ENCODE measurements at regions not wholly inside any gene's neighbourhood (a gene's known extent, or its start where the extent isn't known, plus 50 kb on each side); places are given as distances from the start of the nearest gene placed in this dataset.
"Not testable (repeated sequence)": the region's sequence is repeated elsewhere in the genome, so short reads cannot be mapped to it uniquely, and the experiment has no call there.

DNA sequence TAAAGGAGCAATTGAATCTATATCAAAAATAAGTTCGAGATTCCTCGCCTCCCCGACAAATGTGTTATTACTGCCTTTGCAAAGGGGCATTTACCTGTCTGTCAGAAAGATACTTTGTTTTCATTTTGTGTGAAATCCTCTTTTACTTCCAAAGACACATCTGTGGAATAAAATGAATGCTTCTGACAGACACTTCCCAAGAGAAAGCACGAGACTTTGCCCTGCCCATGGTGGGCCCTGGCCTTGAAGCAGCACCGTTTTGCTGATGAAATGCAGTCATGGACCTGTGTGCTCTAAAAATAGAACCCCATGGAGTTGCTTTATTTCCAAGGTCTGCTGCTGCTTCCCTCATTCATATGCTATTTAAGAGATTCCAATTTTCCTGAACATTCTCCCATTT, 85.9 kb upstream of the USP47 start:
- DNase-seq, result peak; percentile 15

DNA sequence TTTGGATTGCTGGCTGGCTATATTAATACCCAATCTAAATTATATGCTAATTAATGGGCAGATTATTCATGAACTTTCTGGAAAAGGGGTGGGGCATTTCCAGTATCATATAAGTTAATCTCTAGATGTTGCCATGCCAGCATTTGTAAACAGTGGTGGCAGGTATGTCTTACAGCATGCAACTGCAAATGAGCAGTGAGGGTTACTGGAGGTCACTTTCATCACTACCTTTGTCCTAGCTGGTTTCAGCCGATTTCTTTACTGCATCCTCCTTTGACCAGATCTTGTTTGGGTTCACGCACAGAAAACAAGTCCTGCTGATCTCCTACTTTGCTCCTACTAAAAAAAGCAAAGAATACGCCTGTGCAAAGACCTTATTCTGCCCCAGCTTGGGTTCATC, 89.1 kb upstream of the USP47 start:
- no peak for DNase-seq

DNA sequence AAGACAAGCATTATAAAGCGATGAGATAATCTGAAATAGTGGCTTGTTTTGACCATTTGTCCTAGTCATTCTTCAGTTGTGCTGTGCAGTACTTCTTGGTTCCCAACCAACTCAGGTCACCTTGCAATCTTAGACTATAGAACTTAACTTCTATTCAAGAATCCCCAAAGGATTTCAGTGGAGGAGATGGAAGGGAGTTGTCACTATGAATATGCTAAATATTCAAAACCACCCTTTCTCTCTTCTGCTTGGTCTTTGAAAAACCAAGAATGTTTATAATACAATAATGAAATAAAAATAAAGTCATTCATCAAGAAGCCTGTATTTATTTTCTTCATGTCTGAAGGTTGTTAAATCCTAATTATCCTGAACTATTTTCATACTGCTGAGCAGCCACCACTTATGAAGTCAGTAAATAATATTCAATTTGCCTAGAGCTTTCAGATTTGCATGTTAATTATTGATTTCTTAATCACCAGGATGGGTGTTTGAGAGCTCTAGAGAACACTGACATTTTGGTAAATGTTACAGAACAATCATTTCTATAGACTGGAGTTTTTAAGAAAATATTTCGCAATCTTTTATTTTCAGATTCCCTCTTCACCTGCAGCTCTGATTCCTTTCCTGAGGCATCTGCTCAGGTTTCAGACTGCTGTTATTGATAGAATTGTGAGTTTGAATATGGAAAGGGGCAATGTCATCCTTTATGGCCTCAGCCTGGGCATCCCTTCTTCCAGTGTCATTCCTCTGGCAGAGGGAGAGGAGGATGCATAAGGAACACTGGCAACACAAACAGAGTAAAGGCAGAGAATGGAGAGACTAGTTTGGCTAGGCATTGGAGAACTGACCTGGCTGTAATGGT, 91.5 kb upstream of the USP47 start:
- no peak for DNase-seq

DNA sequence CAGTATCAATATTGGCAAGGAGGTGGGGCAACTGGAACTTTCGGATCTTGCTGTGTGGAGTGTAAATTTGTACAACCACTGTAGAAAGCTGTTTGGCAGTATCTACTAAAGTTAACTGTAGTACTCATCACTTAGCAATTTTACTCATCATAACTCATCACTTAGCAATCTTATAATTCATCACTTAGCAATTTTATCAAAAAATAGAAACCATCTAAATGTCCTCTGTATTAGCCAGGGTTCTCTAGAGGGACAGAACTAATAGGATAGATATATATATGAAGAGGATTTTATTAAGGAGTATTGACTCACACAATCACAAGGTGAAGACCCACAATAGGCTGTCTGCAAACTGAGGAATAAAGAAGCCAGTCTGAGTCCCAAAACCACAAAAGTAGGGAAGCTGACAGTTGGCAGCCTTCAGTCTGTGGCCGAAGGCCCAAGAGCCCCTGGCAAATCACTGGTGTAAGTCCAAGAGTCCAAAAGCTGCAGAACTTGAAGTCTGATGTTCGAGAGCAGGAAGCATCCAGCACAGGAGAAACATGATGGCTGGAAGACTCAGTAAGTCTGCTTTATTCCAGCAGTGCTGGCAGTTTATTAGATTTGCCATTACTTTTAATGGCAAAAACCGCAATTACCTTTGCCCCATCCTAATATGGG, 92.9 kb upstream of the USP47 start:
- DNase-seq, result no peak

DNA sequence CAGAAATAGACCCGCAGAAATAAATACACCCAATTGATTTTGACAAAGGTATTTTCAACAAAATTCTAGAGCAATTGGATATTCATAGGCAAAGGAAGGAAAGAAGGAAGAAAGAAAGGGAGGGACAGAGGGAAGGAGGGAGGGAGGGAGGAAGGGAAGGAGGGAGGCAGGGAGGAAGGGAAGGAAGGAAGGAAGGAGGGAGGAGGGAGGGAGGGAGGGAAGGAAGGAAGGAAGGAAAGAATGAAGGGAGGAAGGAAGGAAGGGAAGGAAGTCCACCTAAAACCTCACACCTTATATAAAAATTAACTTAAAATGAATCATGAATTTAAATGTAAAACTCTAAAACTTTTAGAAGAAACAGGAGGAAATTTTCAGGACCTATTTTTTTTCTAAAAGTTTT, 94.2 kb upstream of the USP47 start:
- DNase-seq, result no peak

DNA sequence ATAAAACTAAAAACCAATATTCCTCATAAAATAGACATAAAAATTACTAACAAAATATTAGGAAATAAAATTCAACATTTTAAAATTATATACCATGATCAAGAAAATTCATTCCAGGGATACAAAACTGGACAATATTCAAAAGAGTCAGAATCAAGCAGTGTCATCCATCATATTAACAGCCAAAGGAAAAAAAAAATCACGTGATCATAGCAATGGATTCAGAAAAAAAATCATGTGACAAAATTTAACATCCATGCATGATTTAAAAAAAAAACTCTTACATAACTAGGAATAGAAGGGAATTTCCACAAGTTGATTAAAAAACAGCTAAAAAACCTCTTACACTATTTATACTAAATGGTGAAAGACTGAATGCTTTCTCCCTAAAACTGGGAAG, 95.3 kb upstream of the USP47 start:
- DNase-seq, result no peak

DNA sequence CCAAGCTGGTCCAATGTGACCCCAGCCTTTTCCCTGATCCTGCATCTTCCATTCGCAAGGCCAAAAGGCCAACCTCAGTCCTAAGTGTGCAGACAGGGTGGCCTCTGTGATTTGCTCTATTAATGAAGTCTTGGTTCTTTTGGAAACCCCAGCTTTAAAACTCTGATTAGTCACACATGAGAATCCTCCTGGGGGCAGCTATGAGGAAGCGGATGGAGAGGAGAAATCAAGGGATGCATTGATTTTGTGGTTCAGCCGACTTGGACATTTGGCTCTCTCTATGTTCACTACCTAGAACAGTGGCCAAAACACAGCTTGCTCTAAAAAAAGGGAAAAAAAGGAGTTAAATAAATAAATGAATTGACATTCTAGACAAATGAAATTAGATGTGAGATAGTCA, 98.6 kb upstream of the USP47 start:
- no peak for DNase-seq

DNA sequence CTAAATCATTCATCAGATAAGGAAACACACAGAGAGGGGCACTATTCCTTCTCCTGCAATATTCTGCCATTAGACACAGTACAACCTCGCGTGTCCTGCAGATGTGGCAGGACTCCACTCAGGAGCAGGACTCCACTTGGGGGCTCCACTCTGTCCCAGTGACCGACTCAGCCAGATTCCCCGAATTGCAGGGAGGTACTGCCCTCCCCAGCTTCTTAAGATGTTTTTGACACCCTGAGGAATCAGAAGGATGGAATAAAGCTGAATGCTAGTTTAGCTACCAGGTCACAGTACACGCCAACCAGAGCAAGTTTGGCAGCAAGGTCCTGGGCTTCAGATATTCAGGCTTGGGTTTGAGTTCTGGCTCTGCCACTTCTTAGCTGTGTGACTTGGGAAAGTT, 99.3 kb upstream of the USP47 start:
- DNase-seq, result peak; percentile 20

DNA sequence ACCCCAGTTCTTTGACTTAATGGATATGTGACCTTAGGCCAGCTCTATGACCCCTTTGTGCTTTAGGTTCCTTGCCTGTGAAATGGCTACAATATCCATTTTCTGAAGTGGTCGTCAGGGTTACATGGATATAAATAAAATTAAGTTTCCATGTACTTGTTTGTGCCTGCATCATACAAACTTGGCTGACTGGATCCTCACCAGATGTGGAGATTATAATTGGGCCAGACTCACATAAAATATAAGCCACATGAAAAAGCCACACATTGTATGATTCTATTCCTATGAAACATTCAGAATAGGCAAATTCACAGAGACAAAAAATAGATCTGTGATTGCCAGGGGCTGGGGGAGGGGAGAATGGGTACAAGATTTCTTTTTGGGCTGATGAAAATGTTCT, 100.9 kb upstream of the USP47 start:
- no peak for DNase-seq

DNA sequence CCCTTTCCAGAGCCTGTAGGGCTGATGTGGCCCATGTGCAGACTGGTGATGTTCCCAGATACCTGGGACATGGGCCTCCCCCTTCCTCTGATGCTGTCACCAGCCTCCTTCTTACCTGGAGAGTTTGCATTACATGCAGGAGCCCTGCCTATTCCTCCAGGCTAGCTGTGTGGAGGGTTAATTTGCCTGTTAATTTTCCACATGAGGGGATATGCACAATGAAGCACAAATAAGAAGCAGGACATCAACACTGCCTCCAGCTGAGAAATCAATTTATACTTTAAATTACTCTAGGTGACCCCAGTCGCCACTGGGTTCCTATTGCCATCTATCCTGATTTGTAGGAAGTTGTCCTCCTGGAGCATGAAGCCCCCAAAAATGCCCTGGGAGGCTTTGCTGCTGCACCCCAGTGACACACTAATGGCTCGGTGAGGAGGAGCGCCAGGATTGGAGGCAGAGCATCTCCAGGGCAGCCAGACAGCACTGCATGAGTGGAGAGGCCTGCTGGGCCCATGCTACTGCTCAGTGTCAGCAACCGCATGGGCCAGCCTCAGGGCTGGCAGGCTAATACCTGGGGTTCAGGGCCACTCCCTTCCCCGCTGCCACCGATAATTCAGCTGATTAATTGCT, 101.6 kb upstream of the USP47 start:
- DNase-seq, result peak; percentile 79

DNA sequence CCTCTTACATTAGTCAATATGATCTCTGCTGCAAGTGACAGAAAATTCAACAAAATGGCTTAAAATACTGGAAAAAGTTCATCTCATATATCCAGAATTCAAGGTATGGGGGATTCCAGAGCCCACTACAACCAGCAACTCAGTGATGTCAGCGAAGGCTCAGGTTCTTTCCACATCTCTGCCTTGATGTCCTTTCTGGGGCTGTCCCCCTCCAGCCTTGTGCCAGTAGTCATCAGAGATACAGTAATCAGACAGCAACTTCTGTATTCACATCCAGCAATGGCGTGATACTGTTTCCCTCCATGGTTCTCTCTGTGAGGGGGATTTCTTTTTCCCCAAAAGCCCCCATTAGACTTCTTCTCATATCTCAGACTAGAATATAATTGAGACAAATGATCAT, 103.4 kb upstream of the USP47 start:
- no peak for DNase-seq

DNA sequence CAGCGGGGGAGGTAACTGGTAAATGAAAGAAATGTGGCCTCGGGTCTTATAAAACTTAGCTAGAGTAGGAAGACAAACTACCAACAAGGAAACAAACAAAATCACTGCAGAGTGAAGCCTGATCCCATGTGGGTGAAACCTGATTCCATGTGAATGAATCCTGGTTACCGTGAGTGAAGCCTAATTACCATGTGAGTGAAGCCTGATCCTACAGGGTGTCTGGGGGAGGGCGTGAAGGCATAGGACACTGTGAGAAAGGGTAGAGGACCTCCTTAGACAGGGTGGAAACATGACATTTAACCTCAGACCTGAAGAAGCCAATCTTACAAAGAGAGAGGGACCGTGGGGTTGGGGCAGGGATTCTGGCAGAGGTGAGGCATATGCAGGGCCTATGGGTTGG, 106.2 kb upstream of the USP47 start:
- DNase-seq, result no peak

DNA sequence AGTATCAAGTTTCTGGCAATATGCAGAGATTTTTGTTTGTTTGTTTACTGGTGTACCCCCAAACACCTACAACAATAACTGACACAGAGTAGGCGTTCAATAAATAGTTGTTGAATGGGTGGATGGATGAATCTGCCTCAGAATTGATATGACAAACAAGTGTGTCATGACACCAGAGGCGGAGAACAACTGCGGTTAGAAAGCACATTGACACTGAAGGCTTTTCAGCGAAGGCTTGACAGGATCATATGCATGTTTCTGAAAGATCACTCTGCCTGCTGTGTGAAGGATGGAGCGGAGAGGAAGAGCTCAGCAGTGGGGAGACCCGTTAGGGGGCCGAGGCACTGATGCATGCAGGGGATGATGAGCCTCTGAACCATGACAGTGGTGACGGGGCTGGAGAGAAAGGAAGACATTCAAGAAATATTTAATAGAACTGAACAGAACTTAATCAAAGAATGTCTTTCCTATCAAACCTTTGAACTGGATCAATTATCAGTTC, 108.5 kb upstream of the USP47 start:
- peak; percentile 30 for DNase-seq

DNA sequence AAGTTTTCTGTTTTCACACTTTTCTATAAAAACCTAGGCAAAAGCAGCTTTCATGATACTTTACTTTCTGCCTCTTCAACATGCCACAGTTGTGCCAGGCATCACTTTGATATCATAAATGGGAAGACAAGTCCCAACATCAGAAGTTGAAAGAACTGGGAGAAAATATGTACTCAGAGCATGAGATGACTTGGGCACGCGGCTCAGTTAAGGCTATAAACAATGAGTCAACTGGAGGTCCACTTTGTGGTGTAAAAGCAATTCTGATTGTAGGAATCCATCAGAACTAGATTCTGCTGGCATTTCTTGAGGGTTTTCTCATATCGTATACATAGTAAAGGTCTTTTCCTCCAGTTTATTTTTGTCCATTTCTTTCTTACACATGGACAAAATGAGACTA, 109.7 kb upstream of the USP47 start:
- no peak for DNase-seq

DNA sequence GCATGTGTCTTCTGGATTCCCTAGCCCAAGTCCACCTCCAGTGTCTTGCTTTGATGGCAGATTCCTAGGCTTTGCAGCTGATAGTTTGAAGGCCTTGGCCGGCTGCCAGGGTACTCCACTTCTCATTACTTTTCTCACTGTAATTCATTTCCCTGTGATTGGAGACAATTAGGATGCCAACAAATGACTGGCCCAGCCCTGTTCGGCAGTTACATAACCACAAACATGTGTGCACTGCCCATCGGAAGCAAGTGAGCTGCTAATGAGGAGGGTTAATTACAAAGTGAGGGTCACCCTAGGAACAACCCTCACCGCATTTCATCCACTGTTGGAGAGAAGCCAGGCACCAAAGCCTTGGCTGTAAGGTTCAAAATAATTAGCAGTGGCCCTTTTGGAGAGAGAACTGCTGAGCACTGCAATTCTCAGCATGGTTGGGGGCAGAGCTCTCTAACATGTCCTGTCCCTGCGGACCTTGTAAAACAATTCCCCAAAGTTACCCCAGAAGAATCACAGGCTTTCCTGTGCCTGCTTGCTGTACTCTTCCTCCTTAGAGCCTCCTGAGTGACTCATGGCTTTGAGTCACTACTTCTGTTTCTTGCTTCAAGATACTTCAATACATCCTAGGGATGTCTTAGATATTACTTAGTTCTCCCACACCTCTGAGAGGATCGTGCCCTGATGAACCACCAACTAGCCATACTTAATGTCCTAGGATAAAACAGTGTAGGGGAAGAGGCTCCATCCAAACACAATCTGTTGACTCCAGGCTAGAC, 109.7 kb upstream of the GALNT18 start:
- peak; percentile 54 for DNase-seq

DNA sequence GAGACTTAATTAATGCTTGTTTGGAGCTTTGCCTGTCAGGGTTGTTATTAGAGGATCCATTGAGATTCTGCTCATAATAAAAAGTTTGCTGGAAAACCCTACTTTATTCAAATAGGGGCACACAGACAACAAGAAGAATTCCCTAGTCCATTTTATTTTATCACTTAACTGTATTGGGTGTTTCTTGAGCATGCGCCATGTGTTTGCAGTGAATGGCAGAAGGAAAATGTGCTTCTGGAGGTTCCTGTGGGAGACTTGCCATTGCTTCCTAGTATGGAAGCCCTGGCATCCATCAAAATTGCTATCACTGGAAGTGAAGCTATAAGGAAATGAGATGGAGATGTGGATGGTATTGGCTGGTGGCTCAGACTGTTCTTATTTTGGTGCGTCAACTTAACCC, 106.6 kb upstream of the GALNT18 start:
- DNase-seq, result no peak

DNA sequence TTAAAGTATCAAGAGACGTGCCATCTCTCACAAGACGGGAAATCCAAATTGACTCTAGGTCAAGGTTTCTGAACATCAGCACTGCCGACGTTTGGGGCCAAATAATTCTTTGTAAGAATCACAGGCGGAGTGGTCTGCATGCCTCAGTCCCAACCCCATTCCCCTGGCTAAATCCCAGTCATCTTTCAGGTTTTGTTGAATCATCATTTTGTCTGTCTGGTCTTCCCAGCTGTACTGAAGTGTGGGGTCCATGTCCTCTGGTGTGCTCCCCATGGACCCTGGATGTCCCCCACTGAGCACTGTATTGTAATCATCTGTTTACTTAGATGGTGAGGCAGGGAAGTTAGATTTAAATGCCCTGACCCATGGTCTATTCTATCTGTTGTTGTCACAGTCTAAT, 103.6 kb upstream of the GALNT18 start:
- DNase-seq, result no peak

DNA sequence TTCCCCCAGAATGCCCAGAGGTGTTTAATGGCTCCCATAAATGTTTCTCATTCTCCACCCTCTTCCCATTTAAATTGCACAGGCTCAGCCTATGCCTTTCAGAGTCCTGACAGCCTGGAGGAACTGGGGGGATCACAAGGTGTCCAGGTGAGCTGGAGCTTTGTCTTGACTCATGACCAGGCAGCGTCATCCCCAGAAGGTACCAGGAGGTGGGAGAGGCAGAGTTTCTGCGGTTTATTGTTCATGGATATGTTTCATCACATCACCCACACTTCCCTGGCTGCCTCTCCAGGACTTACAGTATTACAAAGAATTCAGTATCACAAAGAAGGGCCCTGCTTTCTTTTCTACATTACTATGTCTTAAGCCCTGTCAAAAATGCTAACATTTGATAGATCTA, 103.2 kb upstream of the GALNT18 start:
- no peak for DNase-seq

DNA sequence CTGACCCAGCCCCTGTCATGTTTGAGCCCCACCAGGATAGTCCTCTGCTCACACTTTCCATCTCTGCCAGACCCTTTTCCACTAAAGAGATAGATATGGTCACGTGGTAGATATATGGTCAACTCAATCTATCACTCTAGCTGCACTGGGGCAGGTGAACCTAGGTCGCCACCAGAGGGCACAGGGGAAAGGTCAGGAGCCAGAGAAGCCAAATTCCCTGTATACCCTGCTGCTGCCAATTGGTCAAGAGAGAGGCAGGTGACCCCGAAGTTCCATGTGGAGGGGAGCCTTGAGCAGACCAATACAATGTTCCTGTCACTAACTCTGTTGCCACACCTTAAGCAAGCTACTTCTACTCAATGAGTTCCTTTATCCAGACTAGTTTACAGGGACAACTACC, 101.1 kb upstream of the GALNT18 start:
- DNase-seq, result no peak

DNA sequence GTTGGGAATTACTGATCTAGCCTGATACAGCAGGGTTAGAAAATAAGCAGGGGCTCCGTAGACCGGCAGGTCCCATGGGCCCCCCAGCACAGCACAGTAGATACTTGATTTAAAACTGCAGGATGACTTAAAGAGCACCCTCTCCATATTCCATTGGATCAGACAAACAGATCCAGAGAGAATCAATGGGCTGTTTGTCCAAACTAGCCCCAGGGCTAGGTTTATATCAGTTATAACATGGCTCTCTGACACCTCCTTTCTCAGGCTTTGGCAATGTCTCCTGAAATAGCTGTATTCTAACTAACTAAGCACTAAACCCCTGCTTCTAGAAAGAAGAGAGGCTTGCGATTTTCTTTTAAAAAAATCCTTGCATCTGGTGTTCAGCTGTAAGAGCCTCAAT, 100.4 kb upstream of the GALNT18 start:
- DNase-seq, result no peak

DNA sequence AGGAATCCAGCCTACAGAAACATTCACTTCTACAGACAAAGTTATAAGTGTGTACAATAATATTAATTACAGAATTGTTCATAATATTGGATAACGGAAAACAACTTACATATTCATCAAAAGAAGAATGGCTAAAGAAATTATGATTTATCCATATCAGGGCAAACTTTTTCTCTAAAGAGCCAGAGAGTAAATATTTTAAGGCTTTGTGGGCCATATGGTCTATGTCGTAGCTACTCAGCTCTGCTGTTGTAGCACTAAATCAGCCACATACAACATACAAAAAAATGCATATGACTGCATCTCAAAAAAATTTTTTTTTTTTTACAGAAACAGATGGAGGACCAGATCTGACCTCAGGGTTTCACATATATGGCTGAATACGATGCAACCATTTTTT, 96.7 kb upstream of the GALNT18 start:
- no peak for DNase-seq

DNA sequence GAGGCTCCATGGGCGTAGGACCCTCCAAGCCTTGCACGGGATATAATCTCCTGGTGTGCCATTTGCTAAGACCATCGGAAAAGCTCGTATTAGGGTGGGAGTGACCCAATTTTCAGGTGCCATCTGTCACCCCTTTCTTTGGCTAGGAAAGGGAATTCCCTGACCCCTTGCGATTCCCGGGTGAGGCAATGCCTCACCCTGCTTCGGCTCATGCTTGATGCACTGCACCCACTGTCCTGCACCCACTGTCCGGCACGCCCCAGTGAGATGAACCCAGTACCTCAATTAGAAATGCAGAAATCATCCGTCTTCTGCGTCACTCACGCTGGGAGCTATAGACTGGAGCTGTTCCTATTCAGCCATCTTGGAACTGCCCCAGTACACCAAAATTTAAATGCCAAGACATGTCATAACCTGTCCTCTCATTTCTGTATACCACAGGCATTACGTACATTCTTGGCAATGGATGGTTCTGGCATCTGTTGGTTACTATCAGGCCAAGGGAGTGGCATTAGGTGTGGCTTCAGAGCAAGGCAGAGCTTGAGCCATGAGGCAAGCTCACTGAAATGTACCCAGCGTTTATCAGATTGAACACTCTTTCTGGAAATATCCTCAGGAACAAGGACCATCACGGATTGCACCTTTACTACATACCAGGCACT, 95.4 kb upstream of the GALNT18 start:
- DNase-seq, result no peak

DNA sequence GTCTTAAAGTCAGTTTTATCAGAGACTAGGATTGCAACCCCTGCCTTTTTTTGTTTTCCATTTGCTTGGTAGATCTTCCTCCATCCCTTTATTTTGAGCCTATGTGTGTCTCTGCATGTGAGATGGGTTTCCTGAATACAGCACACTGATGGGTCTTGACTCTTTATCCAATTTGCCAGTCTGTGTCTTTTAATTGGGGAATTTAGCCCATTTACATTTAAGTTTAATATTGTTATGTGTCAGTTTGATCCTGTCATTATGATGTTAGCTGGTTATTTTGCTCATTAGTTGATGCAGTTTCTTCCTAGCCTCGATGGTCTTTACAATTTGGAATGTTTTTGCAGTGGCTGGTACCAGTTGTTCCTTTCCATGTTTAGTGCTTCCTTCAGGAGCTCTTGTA, 93.3 kb upstream of the GALNT18 start:
- not testable (repeated sequence) for DNase-seq

Measured in retina (tissue), 1 donor.